A673 (cell line): ENCODE measurements at regions not wholly inside any gene's neighbourhood (a gene's known extent, or its start where the extent isn't known, plus 50 kb on each side); places are given as distances from the start of the nearest gene placed in this dataset.

Source experiments
- EZH2 ChIP-seq: fragments of 200-600 bp; sonication (generic); IDR thresholded peaks from 2 replicates; pipeline ENCODE4 v1.6.1; 2017; ENCODE audit warnings: borderline replicate concordance, low read depth, mild to moderate bottlenecking, mixed read lengths, antibody characterized with exemption, low read length; ENCODE audit not compliant: poor library complexity, severe bottlenecking
- TF ChIP-seq, protein P1 (sequence below): fragments of 300-800, 200-600 bp; sonication (generic); conservative IDR thresholded peaks from 2 replicates; pipeline ENCODE4 v1.5.1; 2017; ENCODE audit warnings: low read depth, mild to moderate bottlenecking, antibody characterized with exemption, low read length, moderate library complexity, mixed read lengths

DNA sequence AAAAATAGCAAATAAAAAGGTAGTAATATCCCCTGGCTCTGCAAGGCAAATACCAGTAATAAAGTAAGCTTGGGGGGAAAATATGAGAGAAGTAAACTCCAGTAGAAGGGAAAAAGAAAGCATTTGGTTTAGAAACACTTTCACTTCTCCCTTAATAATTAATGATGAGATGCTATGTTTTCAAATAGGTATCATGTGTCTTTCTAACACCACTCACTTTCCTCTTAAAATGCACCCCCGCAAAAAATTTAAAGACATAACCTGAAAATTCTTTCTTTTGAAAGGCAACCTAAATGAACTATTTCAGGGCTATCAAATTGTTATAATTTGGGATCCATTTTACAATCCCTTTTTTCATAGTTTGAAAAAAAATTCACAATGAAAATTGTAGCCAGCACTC lies 240.3 kb downstream of the SNX10 start:
- TF ChIP-seq, protein P1, sequence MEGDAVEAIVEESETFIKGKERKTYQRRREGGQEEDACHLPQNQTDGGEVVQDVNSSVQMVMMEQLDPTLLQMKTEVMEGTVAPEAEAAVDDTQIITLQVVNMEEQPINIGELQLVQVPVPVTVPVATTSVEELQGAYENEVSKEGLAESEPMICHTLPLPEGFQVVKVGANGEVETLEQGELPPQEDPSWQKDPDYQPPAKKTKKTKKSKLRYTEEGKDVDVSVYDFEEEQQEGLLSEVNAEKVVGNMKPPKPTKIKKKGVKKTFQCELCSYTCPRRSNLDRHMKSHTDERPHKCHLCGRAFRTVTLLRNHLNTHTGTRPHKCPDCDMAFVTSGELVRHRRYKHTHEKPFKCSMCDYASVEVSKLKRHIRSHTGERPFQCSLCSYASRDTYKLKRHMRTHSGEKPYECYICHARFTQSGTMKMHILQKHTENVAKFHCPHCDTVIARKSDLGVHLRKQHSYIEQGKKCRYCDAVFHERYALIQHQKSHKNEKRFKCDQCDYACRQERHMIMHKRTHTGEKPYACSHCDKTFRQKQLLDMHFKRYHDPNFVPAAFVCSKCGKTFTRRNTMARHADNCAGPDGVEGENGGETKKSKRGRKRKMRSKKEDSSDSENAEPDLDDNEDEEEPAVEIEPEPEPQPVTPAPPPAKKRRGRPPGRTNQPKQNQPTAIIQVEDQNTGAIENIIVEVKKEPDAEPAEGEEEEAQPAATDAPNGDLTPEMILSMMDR = no peak
- no peak for TF ChIP-seq EZH2
